ENCODE measurements at regions not wholly inside any gene's neighbourhood (a gene's known extent, or its start where the extent isn't known, plus 50 kb on each side); places are given as distances from the start of the nearest gene placed in this dataset.

- DNase-seq (ENCODE audit: low read depth), result no peak
Measured at GRCh38 chr2:88283886-88284592, 113.9 kb downstream of the THNSL2 start.

DNA sequence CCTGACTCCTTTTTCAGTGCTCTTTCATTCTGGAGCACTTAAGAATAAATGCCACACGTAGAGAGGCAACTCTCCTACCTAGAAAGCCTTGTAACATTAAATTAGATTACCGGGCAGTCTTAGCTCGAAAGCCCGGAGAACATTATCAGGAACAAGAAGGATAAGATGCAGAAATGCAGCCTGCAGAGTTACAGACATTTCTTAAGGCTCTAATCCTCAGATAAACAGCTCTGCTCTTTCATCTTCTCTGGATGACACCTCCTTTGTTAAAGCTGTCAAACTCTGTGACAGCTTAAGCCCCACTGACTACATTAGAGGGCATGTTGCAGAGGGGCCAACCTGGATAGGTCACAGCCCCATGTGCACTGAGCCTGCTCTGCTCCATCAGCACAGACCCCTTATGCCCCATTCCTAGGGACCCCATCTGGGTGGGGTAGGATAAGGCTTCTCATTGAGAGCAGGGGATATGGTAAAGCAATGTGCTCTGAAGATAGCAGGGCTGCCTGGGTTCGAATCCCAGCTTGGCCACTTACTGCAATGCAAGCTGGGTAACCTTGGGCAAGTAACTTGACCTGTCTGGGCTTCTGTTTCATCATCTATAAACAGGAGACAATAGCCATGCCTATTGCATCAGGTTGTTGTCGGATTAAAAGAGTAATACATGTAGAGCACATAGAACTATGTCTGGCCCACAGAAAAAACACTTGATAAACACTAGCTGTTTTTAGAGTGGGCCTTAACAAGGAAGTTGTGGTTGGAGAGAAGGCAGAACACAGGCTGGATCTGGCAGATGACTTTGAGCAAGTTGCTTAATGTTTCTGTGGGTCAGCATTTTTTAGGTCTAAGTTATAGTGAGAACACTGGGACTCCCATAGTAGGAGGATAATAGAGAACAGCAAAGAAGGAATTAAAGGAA lies 111.4 kb downstream of the THNSL2 start:
- DNase-seq (ENCODE audit: low read depth), result peak; percentile 6

- DNase-seq (ENCODE audit: low read depth), result no peak
Measured at GRCh38 chr2:88269836-88270235, 99.7 kb downstream of the THNSL2 start.

- DNase-seq (ENCODE audit: low read depth), result peak; percentile 59
Measured at GRCh38 chr2:88265352-88266303, 95.5 kb downstream of the THNSL2 start.

DNA sequence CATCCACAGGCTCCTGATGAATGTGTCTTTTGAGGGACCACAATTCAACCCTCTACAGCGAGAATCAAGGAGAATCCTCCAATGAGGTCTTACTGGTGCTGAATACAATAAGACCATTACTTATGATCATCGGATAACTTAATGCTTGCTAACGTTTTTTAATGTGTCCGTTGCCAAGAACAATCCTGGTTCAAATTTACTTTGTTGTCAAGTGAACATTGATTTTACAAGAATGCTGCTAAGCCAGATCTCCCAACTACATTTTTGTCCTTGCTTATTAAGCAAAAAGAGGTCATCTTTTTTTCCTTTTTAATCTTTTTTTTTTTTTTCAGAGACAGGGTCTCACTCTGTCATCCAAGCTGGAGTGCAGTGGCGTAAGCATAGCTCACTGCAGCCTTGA lies 93.7 kb downstream of the THNSL2 start:
- DNase-seq (ENCODE audit: low read depth), result no peak

DNA sequence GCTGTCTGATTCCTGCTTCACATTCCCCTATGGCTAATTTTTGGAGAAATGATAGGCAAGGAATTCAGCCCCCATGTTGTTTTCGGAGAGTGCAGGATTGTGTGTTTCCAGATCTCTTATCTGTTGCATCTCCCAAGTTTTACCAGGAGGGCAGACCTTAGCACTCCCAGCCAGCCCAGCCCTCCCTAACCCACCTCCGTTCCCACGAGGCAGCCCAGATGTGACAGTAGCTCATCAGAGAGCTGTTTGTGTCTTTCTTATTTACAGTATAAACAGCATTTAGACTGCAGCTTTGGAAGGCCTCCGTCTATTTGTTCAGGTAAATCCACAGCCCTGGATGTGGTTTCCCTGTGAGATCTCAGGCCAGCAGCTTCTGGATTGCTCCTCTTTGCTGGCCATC lies 91.6 kb downstream of the THNSL2 start:
- no peak for DNase-seq (ENCODE audit: low read depth)

DNA sequence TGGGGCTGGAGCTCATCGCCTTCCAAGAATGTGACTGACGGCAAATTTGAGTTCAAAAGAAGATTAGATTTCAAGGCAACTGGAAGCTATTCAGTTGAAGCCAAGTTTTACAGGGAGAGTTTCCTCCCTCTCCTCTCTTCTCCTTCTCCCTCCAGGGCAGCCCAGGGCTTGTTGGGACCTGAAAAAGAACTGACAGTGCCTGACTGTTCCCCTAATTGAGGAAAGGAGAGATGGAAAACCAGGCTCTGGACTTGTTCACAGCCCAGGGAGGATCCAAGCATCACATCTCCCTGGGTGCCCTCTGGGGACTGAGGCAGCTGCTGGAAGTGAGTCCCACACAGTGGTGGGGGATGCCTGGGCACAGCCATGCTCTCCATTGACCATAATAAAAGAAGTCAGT lies 88.1 kb downstream of the THNSL2 start:
- no peak for DNase-seq (ENCODE audit: low read depth)

- DNase-seq (ENCODE audit: low read depth), result no peak
Measured at GRCh38 chr2:88254437-88255091, 84.4 kb downstream of the THNSL2 start.

DNA sequence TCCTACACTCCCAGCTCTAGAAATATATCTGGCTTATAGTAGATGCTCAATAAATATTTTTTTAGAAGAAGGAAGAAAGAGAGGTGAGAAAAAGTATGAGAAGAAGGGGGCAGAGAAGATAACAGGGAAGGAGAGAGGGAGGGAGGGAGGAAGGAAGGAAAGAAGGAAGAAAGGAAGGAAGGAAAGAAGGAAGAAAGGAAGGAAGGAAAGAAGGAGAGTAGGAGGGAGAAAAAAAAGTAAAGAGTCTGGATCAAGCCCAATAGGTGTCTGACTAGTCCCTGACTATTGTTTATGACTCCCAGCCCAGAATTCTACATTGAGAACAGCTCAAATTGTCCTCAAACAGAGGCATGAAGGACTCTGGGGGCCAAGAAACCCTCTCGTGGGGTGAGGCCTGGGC lies 83.9 kb downstream of the THNSL2 start:
- DNase-seq (ENCODE audit: low read depth), result no peak

GRCh38 chr2:88253375-88253774 lies 83.2 kb downstream of the THNSL2 start:
- no peak for DNase-seq (ENCODE audit: low read depth)

DNA sequence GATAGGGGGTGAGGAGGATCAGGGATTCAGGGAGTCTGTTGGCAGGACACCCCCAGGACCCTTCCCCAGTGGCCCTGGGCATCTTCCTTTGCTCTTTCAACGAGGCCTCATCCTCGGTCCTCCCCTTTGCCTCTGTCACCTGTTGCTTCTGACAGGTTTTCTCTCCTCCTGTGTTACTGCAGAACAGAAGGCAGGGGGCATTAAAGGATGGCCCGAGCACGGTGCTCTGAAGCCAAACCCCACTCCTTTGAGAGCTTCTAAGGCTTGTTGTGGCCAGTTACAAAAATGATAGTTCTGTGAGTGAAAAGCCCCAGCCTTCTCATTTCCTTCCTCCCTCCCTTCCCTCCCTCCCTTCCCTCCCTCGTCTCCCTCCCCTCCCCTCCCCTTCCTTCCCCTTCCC lies 82.5 kb downstream of the THNSL2 start:
- no peak for DNase-seq (ENCODE audit: low read depth)

DNA sequence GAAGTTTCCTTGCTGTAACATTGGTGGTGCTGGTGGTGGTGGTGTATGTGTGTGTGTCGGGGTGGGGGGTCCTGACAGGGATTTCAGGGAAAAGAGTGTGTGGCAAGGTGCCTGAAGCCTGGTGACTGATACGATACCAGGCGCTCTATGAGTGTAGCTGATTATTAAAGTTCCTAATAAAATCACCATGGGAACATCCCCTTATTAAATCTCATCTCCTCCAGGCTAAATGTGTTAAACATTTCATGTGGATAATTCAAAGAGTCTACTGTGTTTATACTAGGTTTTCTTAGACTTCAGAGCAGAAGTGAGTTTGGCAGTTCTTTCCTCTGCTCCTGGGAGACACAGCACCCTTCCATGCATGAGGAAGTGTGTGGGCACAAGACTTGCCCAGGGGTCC lies 82.0 kb downstream of the THNSL2 start:
- DNase-seq (ENCODE audit: low read depth), result no peak

DNA sequence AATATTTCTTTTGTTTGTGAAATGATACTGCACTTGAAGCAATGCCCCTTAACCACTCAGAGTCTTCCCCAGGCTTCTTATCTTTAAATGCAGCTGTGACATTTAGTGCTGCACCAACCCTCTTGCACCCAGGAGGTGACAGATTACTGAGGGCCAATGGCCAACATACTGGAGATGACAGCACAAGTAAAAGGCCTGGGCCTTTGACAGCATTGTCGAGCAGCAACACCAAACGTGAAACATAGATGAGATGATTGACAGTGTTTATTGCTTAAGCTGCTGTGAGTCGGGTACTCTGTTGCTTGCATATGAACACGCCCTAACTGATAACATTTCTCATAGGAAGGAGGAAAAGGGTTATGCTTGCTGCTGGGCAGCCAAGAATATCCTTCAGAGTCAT lies 80.3 kb downstream of the THNSL2 start:
- no peak for DNase-seq (ENCODE audit: low read depth)

DNA sequence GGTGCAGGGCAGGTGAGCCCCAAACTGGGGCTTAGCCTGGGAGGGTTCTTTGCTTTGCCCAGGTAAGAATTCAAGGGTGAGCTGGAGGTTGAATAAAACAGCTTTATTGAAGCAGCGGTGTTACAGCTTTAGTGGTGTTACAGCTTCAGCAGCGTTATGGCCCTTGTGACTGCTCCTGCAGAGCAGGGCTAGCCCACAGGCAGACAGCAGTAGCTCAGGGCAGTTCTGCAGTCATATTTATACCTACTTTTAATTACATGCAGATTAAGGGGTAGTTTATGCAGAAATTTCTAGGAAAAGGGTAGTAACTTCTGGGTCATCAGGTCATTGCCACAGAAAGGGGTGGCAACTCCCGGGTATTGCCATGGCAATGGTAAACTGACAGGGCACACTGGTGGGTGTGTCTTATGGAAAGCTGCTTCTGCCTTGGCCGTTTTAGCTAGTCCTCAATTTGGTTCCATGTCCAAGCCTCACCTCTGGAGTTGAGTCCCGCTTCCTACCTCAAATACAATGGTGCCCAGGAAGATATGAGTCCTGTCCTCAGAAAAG lies 78.2 kb downstream of the THNSL2 start:
- no peak for DNase-seq (ENCODE audit: low read depth)

DNA sequence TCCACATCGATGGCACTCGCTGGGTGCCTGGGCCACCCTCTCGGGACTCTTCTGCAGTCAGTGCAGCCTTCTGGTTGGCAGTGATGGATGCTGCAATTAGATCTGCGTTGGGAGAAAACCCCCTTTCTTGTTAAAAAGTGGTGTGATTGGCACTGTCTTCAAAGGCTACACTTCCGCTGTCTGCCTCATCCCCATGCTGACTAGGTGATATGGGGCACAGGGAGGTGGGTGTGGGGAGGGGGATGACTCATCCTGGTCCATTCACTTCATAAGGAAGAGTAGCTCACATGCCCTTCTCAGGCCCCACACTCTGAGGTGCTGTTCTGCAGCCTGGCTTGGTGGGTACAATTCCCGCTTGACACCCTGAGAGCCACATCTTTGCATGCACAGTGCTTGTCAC lies 77.4 kb downstream of the THNSL2 start:
- peak; percentile 11 for DNase-seq (ENCODE audit: low read depth)

GRCh38 chr2:88245109-88245508 lies 75.0 kb downstream of the THNSL2 start:
- DNase-seq (ENCODE audit: low read depth), result no peak

- no peak for DNase-seq (ENCODE audit: low read depth)
Measured at GRCh38 chr2:88239781-88240180, 69.6 kb downstream of the THNSL2 start.

DNA sequence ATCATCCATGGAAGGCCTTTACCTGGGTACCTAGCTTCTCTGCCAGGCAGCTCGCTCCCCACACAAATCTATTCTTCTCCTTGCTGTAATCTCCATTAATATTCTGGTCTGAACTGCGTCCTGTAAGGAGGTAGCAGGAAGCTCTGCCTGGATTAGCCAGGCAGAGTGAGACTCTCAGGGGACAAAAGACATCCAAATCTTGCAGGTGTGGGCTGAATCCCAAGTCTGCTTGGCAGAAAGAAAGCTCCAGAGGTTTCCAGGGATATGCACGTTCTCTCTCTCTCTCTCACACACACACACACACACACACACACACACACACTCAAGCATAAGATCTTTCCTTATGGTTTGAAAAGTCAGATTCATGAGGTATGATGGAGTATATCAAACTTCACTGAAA lies 66.5 kb downstream of the THNSL2 start:
- DNase-seq (ENCODE audit: low read depth), result no peak

Data from renal cortical epithelial cell (primary cell).